GM03348 (cell line): ENCODE measurements at regions not wholly inside any gene's neighbourhood (a gene's known extent, or its start where the extent isn't known, plus 50 kb on each side); places are given as distances from the start of the nearest gene placed in this dataset.
"Not testable (repeated sequence)": the region's sequence is repeated elsewhere in the genome, so short reads cannot be mapped to it uniquely, and the experiment has no call there.

ENCODE experiments used
- DNase-seq: peaks from one replicate; pipeline ENCODE4 v3.0.0; 2012; ENCODE audit warnings: low spot score

DNA sequence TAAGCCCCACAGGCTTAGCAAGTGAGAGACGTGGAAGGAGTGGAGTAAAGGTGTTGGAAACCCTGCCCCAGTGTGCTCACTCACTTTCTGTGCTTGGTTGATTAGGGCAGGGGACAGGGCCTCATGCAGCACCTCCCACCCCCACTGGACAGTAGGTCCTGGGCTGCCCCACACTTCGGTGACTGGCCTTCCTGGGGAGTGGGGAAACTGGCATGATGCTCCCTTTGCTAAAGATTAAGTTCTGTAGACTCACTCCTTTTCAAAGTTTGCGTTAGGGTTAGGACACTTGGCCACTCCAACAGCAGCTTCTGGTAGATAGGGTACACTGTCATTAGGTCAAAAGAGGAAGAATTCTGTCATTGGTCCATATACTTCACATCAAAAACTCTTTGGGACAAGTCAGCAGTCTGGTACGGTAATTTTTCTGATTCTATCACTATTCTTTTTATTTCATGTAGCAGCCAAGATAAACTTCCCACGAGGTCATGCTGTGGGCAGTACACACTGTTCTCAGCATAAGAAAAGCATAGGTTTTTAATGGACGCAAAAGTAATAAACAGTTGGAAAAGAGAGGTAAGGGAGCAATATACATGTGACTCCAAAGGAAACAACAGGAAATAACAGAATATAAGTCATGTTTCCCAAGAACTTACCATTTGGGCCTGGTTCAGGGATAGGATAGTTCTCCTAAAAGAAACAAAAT, 106.6 kb upstream of the TERB2 start:
- DNase-seq, result not testable (repeated sequence)

DNA sequence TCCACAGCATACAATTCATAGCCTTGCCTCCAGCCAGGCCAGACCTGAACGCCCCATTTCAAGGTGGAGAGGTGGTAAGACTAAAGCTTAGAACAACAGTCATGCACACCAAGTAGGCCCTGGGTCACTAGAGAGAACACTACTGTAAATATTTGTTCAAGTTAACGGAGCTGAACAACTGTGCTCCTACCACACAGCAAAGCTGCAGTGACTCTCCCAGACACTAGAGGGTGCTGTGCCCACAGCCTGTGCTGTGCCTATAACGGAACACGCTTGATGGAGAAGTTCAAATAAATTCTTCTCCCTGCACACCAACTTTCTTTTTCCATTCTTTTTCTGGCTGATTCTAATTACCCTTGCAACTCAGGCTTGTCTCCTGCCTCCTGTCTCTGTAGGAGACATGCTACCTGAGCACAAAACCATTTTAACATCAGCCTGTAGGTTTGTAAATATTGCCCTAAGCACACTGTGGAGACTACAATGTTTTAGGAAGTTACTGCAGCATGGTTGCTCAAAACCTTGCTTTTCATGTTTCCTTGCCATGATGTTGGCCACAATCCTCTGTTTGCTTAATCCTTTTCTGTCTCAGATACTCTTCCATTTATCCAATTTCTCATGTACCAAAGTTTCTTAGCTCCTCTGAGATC, 103.1 kb upstream of the TERB2 start:
- DNase-seq, result peak; percentile 56

GRCh38 chr15:44854696-44855095, 101.8 kb upstream of the TERB2 start:
- not testable (repeated sequence) for DNase-seq

DNA sequence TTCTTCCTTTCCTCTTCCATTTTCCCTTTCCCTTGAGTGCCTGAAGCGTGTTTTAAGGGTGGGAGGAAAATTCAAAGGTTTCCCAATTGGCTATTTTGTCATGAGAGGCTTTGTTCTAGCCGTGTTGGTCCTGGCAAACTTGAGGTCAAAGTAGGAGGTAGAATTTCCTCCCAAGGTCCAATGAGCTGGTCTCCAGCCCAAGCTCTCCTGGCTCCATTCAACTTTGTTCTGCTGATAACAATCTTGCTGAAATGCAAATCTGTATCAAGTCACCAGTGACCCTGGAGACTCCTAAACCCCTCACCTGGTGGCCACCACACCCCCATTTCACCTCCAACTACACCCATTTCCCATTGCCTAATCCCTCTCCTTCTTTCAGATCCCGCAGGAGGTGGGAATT, 100.2 kb upstream of the TERB2 start:
- DNase-seq, result not testable (repeated sequence)

- not testable (repeated sequence) for DNase-seq
These were observed 99.2 kb upstream of the TERB2 start for GRCh38 chr15:44857164-44857710.

DNA sequence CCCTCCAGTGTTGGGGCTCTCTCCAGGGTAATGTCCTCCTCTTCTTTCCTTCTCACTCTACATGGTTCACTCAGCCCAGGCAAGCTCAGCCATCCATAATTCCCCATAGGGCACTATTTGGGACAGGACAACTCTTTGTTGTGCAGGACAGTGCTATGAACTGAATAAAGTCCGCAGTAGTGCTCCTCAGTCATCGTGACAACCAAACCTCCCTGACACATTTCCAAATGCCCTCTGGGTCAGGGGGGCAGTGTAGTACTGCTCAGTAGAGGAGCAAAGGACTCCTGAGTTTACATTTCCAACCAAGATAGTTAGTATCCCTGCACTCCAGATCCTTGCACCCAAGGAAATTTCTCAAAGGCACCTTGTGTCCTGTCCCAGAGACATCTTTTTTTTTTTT, 97.4 kb upstream of the TERB2 start:
- not testable (repeated sequence) for DNase-seq

DNA sequence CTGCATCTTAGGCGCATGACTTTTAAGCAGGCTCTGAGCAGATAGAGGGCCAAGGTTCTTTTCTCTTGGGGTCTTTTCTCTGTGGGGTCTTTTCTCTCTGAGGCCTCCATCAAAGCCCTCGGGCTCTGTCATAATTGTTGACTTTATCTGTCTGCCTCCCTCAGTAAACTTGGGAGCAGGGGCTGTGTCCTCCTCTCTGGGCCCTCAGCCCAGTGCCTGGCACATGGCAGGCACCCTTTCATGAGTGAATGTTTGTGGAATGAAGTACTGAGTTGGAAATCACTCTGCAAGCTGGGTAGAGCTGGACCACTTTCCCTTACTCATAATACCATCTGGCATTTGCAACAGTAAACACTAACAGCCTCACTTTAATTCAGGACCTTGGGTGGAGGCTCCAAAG, 96.3 kb upstream of the TERB2 start:
- not testable (repeated sequence) for DNase-seq

GRCh38 chr15:44861439-44861910, 95.0 kb upstream of the TERB2 start:
- DNase-seq, result no peak

DNA sequence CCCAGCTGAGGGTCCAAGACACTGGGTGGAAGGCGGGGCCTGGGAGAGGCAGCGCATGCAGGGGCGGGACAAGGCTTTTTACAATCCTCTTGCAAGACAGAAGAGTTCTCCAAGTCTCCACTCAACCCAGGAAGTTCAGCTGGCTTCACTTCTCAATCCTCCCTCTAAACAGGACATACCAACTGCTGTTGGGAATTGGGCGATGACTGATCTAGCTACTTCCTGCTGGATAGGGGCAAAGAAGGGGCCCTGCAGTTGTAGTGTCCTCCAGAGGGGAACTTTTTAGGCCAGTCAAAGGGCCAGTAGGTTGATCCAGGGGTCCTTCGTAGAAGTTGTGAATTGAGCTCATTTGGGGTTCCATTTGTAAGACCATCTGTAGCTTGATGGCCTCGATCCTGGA, 94.6 kb upstream of the TERB2 start:
- DNase-seq, result no peak

DNA sequence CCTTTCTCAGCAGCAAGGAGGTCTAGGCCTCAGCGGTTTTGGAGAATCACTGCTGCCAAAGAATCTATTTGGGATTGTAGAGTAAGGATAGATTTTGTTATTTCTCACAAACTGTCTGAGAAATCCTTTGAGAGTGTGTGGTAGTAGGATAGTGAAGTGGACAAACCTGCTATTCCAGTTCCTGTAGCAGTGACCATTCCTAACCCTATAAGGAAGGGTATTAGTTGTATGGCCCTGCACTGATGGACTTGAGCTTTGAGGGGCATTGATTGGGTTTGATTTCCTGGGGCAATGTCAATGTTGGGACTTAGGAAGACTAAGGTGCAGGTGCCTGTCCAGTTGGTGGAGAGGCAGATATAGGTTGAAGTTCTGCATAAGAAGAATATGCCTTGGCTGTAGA, 93.6 kb upstream of the TERB2 start:
- DNase-seq, result not testable (repeated sequence)

DNA sequence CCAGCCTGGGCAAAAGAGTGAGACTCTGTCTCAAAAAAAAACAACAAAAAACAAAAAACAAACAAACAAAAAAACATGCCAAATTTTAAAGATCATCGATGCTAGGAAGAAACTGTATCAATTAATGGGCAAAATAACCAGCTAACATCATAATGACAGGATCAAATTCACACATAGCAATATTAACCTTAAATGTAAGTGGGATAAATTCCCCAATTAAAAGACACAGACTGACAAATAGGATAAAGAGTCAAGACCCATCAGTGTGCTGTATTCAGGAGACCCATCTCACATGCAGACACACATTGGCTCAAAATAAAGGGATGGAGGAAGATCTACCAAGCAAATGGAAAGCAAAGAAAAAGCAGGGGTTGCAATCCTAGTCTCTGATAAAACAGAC, 88.4 kb upstream of the TERB2 start:
- DNase-seq, result not testable (repeated sequence)

- not testable (repeated sequence) for DNase-seq
These were observed 86.4 kb upstream of the TERB2 start for GRCh38 chr15:44870125-44870524.

DNA sequence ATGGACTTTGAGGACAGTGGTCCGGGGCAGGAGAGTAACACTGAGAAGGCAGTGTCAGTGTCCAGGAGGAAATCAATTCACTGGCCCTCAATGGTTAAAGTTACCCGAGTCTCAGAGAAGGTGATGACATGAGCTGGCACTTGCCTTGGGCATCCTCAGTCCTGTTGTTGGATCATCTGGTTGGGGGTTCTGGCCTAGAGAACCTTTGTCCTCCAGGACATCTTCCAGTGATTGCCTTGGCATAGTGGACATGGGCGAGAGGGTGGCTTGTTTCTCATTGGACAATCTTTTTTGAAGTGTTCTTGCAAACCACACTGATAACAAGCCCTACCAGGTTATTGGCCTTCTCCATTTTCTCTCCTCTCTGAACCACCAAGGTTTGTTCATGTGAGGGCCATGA, 83.4 kb upstream of the TERB2 start:
- DNase-seq, result no peak

GRCh38 chr15:44879066-44879465, 77.4 kb upstream of the TERB2 start:
- no peak for DNase-seq

DNA sequence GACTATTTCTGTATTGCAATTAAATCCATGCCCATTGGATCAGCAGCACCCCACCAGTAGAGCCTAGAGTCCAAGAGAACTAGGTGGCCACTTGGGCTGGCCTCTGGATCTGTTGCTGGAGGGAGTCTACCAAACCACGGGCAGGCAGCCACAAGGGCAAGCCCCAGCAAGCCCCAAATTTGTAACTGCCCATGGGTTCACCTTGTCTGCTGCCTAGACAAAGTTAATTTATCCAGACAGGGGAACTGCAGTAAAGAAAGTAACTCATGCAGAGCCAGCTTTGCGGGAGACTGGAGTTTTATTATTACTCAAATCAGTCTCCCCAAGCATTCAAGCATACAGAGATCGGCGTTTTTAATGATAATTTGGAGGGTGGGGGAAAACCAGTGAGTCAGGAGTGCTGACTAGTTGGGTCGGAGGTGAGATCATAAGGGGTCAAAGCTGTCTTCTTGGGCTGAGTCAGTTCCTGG, 74.0 kb upstream of the TERB2 start:
- no peak for DNase-seq

GRCh38 chr15:44883199-44883877, 73.1 kb upstream of the TERB2 start:
- DNase-seq, result no peak

- not testable (repeated sequence) for DNase-seq
These were observed 57.4 kb upstream of the TERB2 start for GRCh38 chr15:44898890-44899651.

- not testable (repeated sequence) for DNase-seq
These were observed 56.7 kb upstream of the TERB2 start for GRCh38 chr15:44899775-44900174.

GRCh38 chr15:44900796-44901195, 55.7 kb upstream of the TERB2 start:
- DNase-seq, result not testable (repeated sequence)

DNA sequence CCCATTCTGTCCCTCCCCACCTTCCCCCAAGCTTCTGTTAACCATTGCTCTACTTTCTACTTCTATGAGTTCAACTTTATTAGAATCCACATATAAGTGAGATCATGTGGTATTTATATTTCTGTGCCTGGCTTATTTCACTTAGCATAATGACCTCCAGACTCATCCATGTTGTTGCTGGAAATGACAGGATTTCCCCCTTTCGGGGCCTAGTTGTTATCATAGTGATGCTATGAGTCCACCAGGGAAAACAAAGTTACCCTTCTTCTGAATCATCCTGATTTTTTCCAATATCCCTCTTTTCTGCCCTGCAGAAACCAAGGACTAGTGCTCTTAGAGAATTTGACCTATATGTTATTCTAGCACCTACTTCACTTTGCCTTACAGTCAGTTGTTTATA, 53.2 kb upstream of the TERB2 start:
- not testable (repeated sequence) for DNase-seq

DNA sequence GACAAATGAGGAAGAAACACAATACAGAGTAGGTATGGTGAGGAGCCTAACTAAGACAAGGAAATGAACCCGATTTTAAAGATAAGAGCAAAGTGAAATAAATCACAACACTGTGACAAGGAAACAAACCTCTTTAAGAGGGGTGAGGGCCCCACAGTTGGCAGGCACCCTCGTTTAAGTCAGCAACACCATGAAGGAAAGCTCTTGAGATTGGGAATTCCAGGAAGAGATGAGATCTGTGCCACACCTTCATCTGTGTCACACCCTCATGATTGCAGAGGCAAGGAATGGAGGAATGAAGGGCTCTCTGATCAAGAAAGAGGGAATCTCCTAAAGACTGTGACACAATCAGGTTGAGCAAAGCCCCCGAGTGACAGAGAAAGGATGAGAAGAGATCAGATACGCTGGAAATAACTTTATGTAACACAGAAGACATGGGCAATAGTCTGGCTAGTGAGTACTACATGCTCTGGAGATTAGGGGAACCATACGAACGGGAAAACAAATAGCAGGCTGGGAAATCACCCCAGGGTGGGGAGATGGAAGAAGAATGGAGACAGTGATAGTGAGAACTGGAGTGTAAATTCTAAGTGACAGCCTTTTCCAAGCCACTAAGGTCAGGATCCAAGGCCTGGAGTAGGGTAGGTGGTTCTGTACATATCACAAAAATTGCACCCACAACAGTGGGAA, 51.7 kb upstream of the TERB2 start:
- DNase-seq, result not testable (repeated sequence)
